Eye (tissue), 1 donor: ENCODE measurements at regions not wholly inside any gene's neighbourhood (a gene's known extent, or its start where the extent isn't known, plus 50 kb on each side); places are given as distances from the start of the nearest gene placed in this dataset.

Experiments used
- DNase-seq: peaks from one replicate; pipeline ENCODE4 v3.0.0-alpha.2; 2015

DNA sequence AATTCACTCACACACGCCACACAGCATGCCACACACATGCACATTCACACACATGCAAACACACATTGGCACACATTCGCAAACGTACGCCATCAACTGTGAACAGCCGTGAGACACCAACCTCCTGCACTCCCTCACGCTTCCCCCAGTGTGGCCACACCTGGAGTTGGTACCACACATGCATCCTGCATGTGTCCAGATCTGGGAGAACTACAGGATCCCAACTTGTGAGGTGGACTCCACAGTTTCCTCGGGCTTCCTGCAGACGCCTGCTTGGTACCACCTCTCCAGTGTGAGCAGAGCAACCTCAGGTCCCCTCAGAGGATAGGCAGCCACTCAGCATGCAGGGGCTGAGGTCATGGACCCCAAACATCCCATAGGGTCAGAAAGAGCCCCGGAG lies 239.0 kb downstream of the EIPR1 start:
- DNase-seq: no peak

- no peak for DNase-seq
Measured at GRCh38 chr2:3137651-3138300, 239.8 kb downstream of the EIPR1 start.

DNA sequence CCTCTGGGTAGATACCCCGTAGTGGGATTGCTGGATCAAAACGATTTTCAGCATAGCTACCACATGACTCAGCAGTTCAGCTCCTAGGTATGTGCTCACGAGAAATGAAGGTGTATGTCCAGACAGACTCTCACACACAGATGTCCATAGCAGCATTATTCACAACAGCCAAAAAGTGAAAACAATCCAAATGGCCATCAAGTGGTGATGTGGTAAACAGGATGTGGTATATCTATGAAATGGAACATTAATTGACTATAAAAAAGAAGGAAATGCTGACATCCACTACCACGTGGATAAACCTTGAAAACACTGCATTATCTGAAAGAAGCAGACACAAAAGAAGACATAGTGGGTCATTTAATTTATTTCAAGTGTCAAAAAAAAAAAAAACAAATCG lies 241.9 kb downstream of the EIPR1 start:
- no peak for DNase-seq

- DNase-seq: no peak
Measured at GRCh38 chr2:3134026-3134571, 243.5 kb downstream of the EIPR1 start.

GRCh38 chr2:3132966-3133365 lies 244.7 kb downstream of the EIPR1 start:
- DNase-seq: no peak

- DNase-seq: no peak
Measured at GRCh38 chr2:3132466-3132865, 245.2 kb downstream of the EIPR1 start.

DNA sequence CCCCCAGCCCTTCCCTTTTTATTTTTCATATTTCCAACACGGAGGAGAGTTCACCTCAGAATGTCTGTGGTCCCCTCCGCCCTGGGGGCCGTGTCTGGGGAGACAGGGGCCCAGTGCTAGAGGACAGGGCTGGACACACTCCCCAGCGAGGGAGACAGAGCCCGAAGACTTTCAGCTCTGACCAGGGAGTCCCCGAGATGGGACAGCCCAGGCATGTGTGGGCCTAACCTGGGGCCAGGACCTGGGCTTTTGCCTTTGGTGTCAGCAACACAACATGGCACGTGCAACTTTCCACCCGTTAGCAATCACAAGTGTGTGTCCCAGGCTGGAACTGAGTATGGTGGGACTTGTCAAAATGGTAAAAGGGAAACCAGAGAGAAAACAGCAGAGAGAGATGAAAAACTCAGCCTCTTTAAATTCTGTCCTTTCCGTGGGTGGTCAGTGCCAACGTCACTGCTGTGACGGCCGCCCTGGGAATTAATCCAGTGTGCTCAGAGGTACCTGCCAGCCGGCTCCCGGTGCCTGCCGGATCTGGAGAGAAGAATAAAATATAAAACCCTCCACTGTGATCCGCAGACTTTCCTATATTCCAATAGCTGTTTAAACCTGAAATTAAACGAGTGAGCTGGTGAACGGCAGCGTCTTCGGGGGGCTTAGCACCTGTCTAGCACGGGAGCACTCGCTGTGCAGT lies 245.8 kb downstream of the EIPR1 start:
- DNase-seq: peak; percentile 43

GRCh38 chr2:3130889-3131635 lies 246.6 kb downstream of the EIPR1 start:
- DNase-seq: peak; percentile 71

GRCh38 chr2:3130444-3130843 lies 247.2 kb downstream of the EIPR1 start:
- no peak for DNase-seq

DNA sequence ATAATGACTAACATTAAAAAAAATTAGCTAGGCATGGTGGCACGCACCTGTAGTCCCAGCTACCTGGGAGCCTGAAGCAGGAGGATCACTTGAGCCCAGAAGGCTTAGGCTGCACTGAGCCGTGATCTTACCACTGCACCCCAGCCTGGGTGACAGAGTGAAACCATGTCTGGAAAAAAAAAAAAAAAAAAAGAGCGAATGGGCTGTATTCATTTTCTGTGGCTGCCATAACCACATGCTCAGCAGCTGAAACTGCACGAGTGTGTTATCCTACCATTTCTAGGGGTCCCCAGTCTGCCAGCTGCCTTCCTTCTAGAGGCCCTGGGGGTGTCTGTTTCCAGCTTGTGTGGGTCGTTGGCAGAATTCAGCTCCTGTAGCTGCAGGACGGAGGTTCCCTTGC lies 247.8 kb downstream of the EIPR1 start:
- no peak for DNase-seq

DNA sequence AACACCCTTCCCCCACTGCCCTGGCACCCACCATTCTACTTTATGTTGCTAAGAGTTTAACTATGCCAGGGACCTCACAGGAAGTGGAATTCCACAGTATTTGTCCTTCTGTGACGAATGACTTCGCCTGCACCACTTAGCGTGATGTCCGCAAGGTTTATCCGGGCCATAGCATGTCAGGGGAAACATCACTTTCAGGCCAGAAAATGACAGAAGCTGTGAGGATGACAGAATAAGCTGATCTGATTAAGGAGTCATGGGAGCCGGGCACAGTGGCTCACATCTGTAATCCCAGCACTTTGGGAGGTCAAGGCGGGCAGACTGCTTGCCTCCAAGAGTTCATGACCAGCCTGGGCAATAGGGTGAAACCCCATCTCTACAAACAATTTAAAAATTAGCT lies 248.8 kb downstream of the EIPR1 start:
- DNase-seq: no peak

DNA sequence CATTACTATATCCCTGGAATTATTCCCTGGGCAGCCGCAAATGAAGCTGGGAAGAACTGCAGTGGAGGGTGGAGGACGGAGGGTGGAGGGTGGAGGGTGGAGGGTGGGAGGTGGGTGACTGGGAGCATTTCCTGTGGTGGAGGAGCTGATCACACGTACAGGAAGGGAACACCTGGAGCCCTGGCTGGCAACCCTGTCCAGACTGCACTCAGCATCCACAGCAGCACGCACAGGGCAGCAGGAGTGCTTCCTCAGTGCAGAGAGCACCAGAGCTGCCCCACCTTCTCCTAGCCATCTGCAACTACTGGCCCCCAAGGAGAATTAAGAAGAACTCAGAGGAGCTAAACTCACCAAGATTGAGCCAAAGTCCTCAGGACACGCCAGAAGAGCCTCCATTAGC lies 249.9 kb downstream of the EIPR1 start:
- no peak for DNase-seq

DNA sequence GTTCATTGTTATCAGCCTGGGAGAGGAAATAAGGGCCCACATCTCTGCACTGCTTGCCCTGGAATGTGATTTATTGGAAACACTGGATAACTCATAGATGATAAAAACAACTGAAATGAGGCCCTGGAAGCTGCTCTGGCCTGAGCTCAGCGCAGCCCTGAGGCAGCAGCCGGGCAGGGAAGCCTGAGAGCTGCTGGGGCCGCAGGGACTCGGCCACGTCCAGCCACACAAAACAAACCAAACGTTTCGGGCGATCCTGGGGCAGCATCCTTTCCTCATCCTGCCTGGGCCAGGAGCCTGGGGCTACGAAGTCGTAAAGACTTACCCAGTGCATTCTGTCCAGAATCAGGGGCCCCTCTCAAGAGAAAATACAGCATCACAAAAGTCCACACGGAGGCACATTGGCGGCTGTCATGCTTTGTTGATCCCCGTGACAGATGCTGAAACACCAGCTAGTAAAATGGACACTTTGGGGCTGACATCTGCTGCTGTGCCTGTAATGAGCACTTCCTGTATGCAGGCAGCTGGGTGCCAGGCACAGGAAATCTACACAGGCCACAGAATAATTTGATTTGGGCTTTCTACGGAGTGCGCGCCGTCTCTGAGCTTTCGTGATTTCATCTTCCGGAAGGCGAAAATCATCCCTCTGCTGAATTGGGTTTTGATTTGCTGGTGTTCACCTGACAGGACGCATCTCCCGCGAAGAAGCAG lies 250.6 kb downstream of the EIPR1 start:
- DNase-seq: peak; percentile 51

DNA sequence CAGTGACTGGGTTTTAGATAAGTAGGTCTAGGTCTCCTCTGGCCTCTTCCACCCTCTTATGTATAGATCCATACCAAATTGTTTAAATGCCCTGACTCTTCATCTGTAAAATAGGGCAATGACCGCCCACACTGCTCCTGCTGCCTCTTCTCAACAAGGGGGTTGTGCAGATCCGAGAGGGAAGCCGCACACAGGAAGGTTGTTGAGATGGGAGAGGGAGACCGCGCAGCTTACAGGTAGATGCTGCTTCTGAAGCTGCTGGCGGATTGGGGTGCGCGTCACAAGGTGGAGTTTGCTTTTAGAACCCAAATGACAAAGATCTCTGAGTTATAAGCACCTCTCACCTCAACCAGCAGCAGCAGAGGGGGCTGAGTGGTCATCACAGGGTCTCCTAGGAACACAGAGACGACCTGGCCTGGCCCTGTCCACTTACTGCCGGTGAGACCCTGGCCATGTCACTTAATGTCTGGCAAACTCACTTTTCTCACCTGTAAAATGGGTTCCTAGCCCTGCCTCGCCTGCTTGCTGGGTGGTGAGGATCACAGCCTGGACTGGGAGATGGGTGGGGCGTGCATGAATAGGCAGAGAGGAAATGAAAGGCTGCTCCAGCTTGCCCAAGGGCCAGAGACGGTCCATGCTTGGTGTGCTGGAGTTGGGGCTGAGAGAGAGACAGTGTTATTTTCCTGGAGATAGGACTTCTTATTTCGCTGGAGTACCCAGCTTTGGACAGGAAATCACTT lies 251.3 kb downstream of the EIPR1 start:
- no peak for DNase-seq

- no peak for DNase-seq
Measured at GRCh38 chr2:3125761-3126130, 251.9 kb downstream of the EIPR1 start.

GRCh38 chr2:3125001-3125760 lies 252.4 kb downstream of the EIPR1 start:
- DNase-seq: no peak

- DNase-seq: no peak
Measured at GRCh38 chr2:3122525-3122924, 255.1 kb downstream of the EIPR1 start.

DNA sequence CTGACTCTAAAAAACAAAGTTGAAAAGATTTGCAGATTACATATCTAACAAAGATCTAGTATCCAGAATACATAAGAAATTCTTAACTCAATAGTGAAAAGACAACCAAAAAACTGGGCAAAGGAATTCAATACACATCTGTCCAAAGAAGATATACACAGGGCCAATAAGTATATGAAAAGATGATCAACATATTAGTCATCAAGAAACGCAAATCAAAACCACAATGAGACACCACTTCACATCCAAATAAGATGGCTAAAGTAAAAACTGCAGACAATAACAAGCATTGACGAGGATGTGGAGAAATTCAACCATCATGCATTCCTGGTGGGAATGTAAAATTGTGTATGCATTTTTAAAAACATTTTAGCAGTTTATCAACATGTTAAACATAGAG lies 256.0 kb downstream of the EIPR1 start:
- no peak for DNase-seq

DNA sequence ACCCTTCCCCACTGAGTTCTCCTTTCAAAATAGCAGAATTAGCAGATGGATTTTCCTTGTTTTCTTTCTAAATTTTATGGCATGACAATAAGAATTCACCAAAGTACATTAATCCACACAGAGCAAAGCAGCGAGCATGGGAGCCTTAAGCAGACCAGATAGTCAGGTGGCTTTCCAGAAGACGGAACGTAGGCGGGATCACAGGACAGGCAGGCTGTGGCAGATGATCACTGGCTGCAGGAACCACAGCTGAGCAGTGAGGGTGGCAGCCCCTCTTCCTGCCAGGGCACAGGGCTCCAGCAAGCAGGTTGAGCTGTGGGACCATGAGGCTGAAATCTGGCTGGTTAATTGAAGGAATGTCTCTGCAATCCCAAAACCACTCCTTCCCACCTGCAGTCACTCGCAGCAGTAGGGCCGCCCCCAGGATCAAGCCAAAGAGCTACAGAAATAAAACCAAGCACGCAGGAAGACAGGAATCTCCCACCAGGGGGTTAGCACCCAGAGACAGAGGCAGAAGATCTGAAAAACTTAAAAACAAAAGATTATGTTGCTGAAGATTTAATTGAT lies 259.9 kb downstream of the EIPR1 start:
- no peak for DNase-seq

- no peak for DNase-seq
Measured at GRCh38 chr2:3116371-3116770, 261.2 kb downstream of the EIPR1 start.

GRCh38 chr2:3115301-3116042 lies 262.1 kb downstream of the EIPR1 start:
- no peak for DNase-seq
